Hepatocyte (in vitro differentiated cells): ENCODE measurements at regions not wholly inside any gene's neighbourhood (a gene's known extent, or its start where the extent isn't known, plus 50 kb on each side); places are given as distances from the start of the nearest gene placed in this dataset.

Experiments
- DNase-seq: peaks from one replicate; pipeline ENCODE4 v3.0.0-alpha.2; 2016; ENCODE audit warnings: low spot score
- H2AFZ ChIP-seq: fragments of 200-600 bp; sonication (generic); 2 replicates; pipeline ENCODE4 v1.6.0; 2016; ENCODE audit warnings: antibody characterized with exemption, mild to moderate bottlenecking
- H3K27ac ChIP-seq: fragments of 200-600 bp; sonication (generic); 2 replicates; pipeline ENCODE4 v1.5.1; 2016; ENCODE audit warnings: mild to moderate bottlenecking
- H3K27me3 ChIP-seq: fragments of 200-600 bp; sonication (generic); 2 replicates; pipeline ENCODE4 v1.6.1; 2016
- H3K36me3 ChIP-seq: fragments of 200-600 bp; sonication (generic); replicated peaks from 2 replicates; pipeline ENCODE4 v1.5.1; 2016; ENCODE audit warnings: low read depth; ENCODE audit not compliant: insufficient read depth
- H3K4me1 ChIP-seq: fragments of 200-600 bp; sonication (generic); 2 replicates; pipeline ENCODE4 v1.5.1; 2016; ENCODE audit warnings: mild to moderate bottlenecking, moderate library complexity; ENCODE audit not compliant: insufficient read depth
- H3K4me2 ChIP-seq: fragments of 200-600 bp; sonication (generic); 2 replicates; pipeline ENCODE4 v1.6.0; 2016
- H3K4me3 ChIP-seq: fragments of 200-600 bp; sonication (generic); 2 replicates; pipeline ENCODE4 v1.5.1; 2016; ENCODE audit warnings: mild to moderate bottlenecking
- H3K79me2 ChIP-seq: fragments of 200-600 bp; sonication (generic); 2 replicates; pipeline ENCODE4 v1.6.0; 2017; ENCODE audit warnings: mild to moderate bottlenecking
- H3K9me2 ChIP-seq: fragments of 200-600 bp; sonication (generic); replicated peaks from 2 replicates; pipeline ENCODE4 v1.6.0; 2017; ENCODE audit warnings: mild to moderate bottlenecking; ENCODE audit not compliant: insufficient read depth
- H3K9me3 ChIP-seq: fragments of 200-600 bp; sonication (generic); 2 replicates; pipeline ENCODE4 v1.5.1; 2016; ENCODE audit warnings: low read depth, mild to moderate bottlenecking
- H4K20me1 ChIP-seq: fragments of 200-600 bp; sonication (generic); 2 replicates; pipeline ENCODE4 v1.6.0; 2016; ENCODE audit warnings: mild to moderate bottlenecking; ENCODE audit not compliant: insufficient read depth, poor library complexity, severe bottlenecking
- CTCF ChIP-seq: fragments of 200-600 bp; sonication (generic); IDR thresholded peaks from 2 replicates; pipeline ENCODE4 v1.5.1; 2016; ENCODE audit warnings: antibody characterized with exemption, mild to moderate bottlenecking; ENCODE audit not compliant: poor library complexity
- EZH2 ChIP-seq: fragments of 200-600 bp; sonication (generic); IDR thresholded peaks from 2 replicates; pipeline ENCODE4 v1.6.1; 2016; ENCODE audit warnings: antibody characterized with exemption, mild to moderate bottlenecking, borderline replicate concordance
- EZH2phosphoT487 ChIP-seq: fragments of 200-600 bp; sonication (generic); IDR thresholded peaks from one replicate; pipeline ENCODE4 v1.6.1; 2018; ENCODE audit warnings: antibody characterized with exemption, mild to moderate bottlenecking, low read depth, moderate library complexity; ENCODE audit not compliant: unreplicated experiment, severe bottlenecking
- WGBS: methylation state at CpG from one replicate; pipeline ENCODE4 v1.1.6; 2016; ENCODE audit warnings: low lambda C conversion rate; ENCODE audit errors: missing lambda C conversion rate; 5-methylcytosine and 5-hydroxymethylcytosine counted together

DNA sequence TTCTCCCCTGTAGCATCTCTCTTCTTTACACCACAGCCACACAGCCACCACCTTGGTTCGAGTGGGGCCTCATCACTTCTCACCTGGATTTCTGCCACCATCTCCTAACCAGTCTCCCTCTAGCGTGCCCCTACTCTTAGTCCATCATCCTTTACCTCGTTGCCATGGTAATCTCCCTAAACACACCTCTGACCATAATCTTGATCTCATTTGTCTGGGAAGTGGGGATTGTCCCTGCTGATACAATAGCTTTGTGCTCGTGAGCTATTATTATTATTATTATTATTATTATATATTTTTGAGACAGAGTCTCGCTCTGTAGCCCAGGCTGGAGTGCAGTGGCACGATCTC lies 76.5 kb upstream of the HSPA9 start:
- TF ChIP-seq EZH2phosphoT487 = no peak
- no peak for TF ChIP-seq CTCF
- TF ChIP-seq EZH2 = no peak
- no peaks in the 10 kb centered on the region for H3K79me2 ChIP-seq
- H3K9me2 ChIP-seq = no peaks in the 10 kb centered on the region
- H3K4me2 ChIP-seq = no peak overlapping the region
- H3K27me3 ChIP-seq = no peaks in the 10 kb centered on the region
- peaks cover 17% of the 10 kb centered on the region for H3K4me1 ChIP-seq
- no peak for DNase-seq
- no peak overlapping the region for H3K4me3 ChIP-seq
- H3K9me3 ChIP-seq = no peaks in the 10 kb centered on the region
- no peaks in the 10 kb centered on the region for H3K36me3 ChIP-seq
- 86% methylated on average over 6 of the region's 6 CpGs for WGBS
- no peak overlapping the region for H3K27ac ChIP-seq
- H4K20me1 ChIP-seq = no peaks in the 10 kb centered on the region
- no peak overlapping the region for H2AFZ ChIP-seq

GRCh38 chr5:138651058-138651766 lies 76.0 kb upstream of the HSPA9 start:
- Histone ChIP-seq H3K27ac (no peak overlapping the region), H3K27me3 (no peaks in the 10 kb centered on the region), H3K9me3 (no peaks in the 10 kb centered on the region), H3K4me1 (peaks cover 17% of the 10 kb centered on the region), H3K36me3 (no peaks in the 10 kb centered on the region), H3K4me2 (no peak overlapping the region), H3K9me2 (no peaks in the 10 kb centered on the region), H2AFZ (no peak overlapping the region), H3K4me3 (no peak overlapping the region), H3K79me2 (no peaks in the 10 kb centered on the region), H4K20me1 (no peaks in the 10 kb centered on the region)
- WGBS = 64% methylated on average over 12 of the region's 14 CpGs
- DNase-seq = no peak
- TF ChIP-seq EZH2 (no peak), CTCF (no peak), EZH2phosphoT487 (no peak)

DNA sequence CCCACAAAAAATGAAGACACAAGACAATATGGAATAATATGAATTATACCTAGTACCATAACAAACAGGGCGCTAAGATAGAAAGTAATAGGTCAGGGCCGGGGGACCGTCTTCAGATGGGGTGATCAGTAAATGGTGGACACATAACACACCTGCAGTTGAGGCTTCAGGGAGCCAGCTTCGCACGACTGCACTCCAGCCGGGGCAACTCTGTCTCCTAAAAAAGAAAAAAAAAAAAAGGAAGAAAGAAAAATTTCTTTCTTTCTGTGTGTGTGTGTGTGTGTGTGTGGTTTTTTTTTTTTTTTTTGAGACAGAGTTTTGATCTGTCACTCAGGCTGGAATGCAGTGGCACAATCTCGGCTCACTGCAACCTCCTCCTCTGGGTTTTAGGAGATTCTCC lies 75.0 kb upstream of the HSPA9 start:
- TF ChIP-seq CTCF = no peak
- TF ChIP-seq EZH2 = no peak
- TF ChIP-seq EZH2phosphoT487 = no peak
- H3K9me2 ChIP-seq = no peaks in the 10 kb centered on the region
- no peaks in the 10 kb centered on the region for H4K20me1 ChIP-seq
- H3K4me2 ChIP-seq = no peak overlapping the region
- H3K4me1 ChIP-seq = peaks cover 17% of the 10 kb centered on the region
- no peak overlapping the region for H3K4me3 ChIP-seq
- no peaks in the 10 kb centered on the region for H3K9me3 ChIP-seq
- no peak overlapping the region for H3K27ac ChIP-seq
- no peaks in the 10 kb centered on the region for H3K27me3 ChIP-seq
- H3K36me3 ChIP-seq = no peaks in the 10 kb centered on the region
- no peak for DNase-seq
- 96% methylated on average over 7 of the region's 7 CpGs for WGBS
- no peaks in the 10 kb centered on the region for H3K79me2 ChIP-seq
- H2AFZ ChIP-seq = no peak overlapping the region

DNA sequence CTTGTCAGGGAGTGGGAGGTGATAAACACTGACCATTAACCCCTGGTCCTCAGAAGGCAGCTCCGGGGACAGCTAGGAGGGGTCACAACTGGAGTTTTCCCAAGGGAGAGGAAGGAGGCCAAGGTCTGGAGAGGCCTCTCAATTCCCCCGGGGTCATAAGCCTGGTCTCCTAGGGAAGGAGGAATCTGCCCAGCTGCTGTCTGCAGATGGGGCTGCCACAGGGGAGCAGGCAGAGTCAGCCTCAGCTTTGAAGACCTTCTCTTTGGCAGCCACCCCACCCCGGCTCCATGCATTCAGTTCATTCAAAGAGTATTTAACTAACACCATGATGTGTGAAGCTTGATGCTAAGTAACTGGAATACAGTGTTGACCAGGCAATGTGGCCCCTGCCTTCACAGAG lies 74.6 kb upstream of the HSPA9 start:
- no peak overlapping the region for H3K4me3 ChIP-seq
- no peaks in the 10 kb centered on the region for H3K9me2 ChIP-seq
- TF ChIP-seq EZH2phosphoT487 (no peak), CTCF (no peak), EZH2 (no peak)
- H3K9me3 ChIP-seq = no peaks in the 10 kb centered on the region
- no peak overlapping the region for H3K27ac ChIP-seq
- no peak for DNase-seq
- H3K79me2 ChIP-seq = no peaks in the 10 kb centered on the region
- H3K4me2 ChIP-seq = no peak overlapping the region
- WGBS = 31% methylated on average over 3 of the region's 3 CpGs
- peaks cover 17% of the 10 kb centered on the region for H3K4me1 ChIP-seq
- no peaks in the 10 kb centered on the region for H3K27me3 ChIP-seq
- no peak overlapping the region for H2AFZ ChIP-seq
- H4K20me1 ChIP-seq = no peaks in the 10 kb centered on the region
- no peaks in the 10 kb centered on the region for H3K36me3 ChIP-seq
